ENCODE measurements at regions not wholly inside any gene's neighbourhood (a gene's known extent, or its start where the extent isn't known, plus 50 kb on each side); places are given as distances from the start of the nearest gene placed in this dataset.

DNA sequence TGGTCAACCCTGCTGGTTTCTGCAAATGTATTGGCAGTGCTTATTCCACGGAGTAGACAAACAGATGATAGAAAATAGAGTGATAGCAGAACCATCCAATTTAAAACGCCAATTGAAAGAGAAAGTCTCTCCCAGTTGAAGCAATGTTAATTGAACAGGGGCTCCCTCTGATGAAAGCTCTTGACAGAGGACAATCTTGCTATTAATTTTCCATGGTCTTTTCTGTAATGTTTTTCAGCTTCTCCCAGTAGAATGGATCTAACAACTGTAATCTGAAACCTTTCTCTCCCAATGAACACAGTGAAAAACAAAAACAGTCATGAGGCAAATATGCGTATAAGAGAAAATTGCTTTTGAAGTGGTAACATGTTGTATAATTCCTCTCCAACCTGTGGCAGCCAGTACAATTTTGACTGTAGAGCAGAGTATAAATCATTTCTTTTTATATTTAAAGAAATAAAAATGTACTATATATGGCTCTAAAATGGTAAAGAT lies 225.1 kb upstream of the GALNTL6 start:
- Histone ChIP-seq H3K9me3 (no peaks in the 10 kb centered on the region), H3K27ac (no peak overlapping the region), H3K36me3 (no peaks in the 10 kb centered on the region), H3K4me1 (no peaks in the 10 kb centered on the region), H3K4me3 (no peak overlapping the region), H3K27me3 (no peaks in the 10 kb centered on the region)
- no peak for TF ChIP-seq EP300 (IDR thresholded peaks at IDR 0.05)
- no peak for TF ChIP-seq POLR2AphosphoS5 (IDR thresholded peaks at IDR 0.05)
- TF ChIP-seq, protein P1, sequence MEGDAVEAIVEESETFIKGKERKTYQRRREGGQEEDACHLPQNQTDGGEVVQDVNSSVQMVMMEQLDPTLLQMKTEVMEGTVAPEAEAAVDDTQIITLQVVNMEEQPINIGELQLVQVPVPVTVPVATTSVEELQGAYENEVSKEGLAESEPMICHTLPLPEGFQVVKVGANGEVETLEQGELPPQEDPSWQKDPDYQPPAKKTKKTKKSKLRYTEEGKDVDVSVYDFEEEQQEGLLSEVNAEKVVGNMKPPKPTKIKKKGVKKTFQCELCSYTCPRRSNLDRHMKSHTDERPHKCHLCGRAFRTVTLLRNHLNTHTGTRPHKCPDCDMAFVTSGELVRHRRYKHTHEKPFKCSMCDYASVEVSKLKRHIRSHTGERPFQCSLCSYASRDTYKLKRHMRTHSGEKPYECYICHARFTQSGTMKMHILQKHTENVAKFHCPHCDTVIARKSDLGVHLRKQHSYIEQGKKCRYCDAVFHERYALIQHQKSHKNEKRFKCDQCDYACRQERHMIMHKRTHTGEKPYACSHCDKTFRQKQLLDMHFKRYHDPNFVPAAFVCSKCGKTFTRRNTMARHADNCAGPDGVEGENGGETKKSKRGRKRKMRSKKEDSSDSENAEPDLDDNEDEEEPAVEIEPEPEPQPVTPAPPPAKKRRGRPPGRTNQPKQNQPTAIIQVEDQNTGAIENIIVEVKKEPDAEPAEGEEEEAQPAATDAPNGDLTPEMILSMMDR (IDR thresholded peaks at IDR 0.05), result no peak
- no peak for TF ChIP-seq POLR2A (IDR thresholded peaks at IDR 0.05)
- no peak for ATAC-seq
- WGBS, 2 donors (ENCODE audit: low coverage in 1 of 2), result 61 to 64% methylated on average over 3 of the region's 3 CpGs

DNA sequence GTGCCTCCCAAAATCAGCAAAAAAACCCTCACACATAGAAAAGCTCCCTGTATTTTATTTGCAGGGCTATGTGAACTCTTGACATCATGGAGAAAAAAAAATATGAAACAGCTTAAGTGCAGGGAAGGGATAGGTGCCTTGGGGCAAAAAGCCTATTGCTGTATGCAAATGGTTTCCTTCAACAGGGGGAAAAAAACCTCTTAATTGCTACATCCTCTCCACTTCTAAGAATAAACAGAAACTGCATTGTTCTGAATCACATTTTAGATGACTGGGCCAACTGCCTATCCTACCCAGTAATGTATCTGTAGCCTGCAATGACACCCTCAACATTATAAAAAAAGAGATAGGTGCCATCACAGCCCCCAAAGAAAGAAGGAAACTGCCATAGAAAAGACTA lies 229.4 kb upstream of the GALNTL6 start:
- no peak overlapping the region for H3K27ac ChIP-seq
- no peaks in the 10 kb centered on the region for H3K36me3 ChIP-seq
- H3K4me3 ChIP-seq, result no peak overlapping the region
- ATAC-seq, result no peak
- H3K27me3 ChIP-seq, result no peaks in the 10 kb centered on the region
- TF ChIP-seq POLR2AphosphoS5 (IDR thresholded peaks at IDR 0.05) (no peak), POLR2A (IDR thresholded peaks at IDR 0.05) (no peak), EP300 (IDR thresholded peaks at IDR 0.05) (no peak)
- TF ChIP-seq, protein P1 (IDR thresholded peaks at IDR 0.05), result no peak
- H3K4me1 ChIP-seq, result no peaks in the 10 kb centered on the region
- H3K9me3 ChIP-seq, result no peaks in the 10 kb centered on the region

DNA sequence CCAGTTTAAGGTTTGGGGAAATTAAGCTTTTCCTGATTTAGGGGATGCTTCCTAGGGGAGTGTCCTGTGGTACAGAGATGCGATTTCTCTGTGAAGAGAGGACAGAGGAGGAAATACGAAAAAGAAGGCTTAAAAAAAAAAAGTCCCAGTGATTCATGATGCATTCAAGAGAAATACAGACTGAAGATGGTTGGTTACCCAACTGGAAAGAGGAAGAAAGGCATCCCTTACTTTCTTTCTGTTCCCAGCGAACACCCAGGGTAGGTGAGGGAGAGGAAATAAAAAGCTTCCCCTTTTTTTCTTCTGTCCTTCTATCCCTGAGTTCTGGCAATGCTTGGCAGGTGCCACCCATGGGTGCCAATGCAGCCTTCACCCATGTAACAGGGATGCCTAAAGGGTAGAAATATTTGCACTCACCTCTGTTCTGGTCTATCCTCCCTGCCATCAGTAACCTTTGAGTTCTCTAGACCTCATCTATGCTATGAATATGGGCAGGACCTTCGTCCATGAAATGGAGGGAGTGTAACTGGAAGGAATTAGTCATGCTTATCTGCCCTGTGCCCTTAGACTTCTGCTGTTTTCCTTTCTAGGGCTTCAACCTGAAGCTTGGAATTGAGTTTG lies 230.1 kb upstream of the GALNTL6 start:
- no peaks in the 10 kb centered on the region for H3K36me3 ChIP-seq
- H3K4me3 ChIP-seq, result no peak overlapping the region
- TF ChIP-seq, protein P1 (IDR thresholded peaks at IDR 0.05), result no peak
- TF ChIP-seq POLR2AphosphoS5 (IDR thresholded peaks at IDR 0.05) (no peak), EP300 (IDR thresholded peaks at IDR 0.05) (no peak), POLR2A (IDR thresholded peaks at IDR 0.05) (no peak)
- H3K27me3 ChIP-seq, result no peaks in the 10 kb centered on the region
- no peaks in the 10 kb centered on the region for H3K4me1 ChIP-seq
- H3K27ac ChIP-seq, result no peak overlapping the region
- ATAC-seq, result no peak
- H3K9me3 ChIP-seq, result no peaks in the 10 kb centered on the region
- WGBS, 2 donors (ENCODE audit: low coverage in 1 of 2), result 44 to 83% methylated on average over 4 of the region's 4 CpGs

DNA sequence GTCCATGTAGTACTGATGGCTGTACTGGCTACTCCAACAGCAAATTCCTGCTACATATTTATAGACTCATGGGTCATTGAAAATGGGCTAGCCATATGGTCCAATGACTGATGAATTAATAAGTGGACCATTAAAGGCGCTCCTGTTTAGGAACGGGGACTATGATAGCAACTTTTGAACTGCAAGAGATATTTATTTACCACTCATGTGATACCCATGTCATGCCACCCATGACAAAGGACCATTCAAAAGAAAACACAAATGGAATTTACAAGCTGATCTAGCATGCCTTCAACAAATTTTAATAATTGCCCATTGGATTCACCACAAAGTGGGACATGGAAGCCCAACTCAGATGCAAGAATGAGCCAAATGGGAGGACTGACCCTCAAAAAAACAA lies 240.0 kb upstream of the GALNTL6 start:
- no peaks in the 10 kb centered on the region for H3K27me3 ChIP-seq
- no peak for ATAC-seq
- WGBS, 2 donors (ENCODE audit: low coverage in 1 of 2), result 89 to 100% methylated on average over 2 of the region's 2 CpGs
- TF ChIP-seq, protein P1 (IDR thresholded peaks at IDR 0.05), result no peak
- TF ChIP-seq POLR2A (IDR thresholded peaks at IDR 0.05) (no peak), POLR2AphosphoS5 (IDR thresholded peaks at IDR 0.05) (no peak), EP300 (IDR thresholded peaks at IDR 0.05) (no peak)
- no peak overlapping the region for H3K27ac ChIP-seq
- H3K4me3 ChIP-seq, result no peak overlapping the region
- no peaks in the 10 kb centered on the region for H3K9me3 ChIP-seq
- no peaks in the 10 kb centered on the region for H3K36me3 ChIP-seq
- H3K4me1 ChIP-seq, result no peaks in the 10 kb centered on the region

DNA sequence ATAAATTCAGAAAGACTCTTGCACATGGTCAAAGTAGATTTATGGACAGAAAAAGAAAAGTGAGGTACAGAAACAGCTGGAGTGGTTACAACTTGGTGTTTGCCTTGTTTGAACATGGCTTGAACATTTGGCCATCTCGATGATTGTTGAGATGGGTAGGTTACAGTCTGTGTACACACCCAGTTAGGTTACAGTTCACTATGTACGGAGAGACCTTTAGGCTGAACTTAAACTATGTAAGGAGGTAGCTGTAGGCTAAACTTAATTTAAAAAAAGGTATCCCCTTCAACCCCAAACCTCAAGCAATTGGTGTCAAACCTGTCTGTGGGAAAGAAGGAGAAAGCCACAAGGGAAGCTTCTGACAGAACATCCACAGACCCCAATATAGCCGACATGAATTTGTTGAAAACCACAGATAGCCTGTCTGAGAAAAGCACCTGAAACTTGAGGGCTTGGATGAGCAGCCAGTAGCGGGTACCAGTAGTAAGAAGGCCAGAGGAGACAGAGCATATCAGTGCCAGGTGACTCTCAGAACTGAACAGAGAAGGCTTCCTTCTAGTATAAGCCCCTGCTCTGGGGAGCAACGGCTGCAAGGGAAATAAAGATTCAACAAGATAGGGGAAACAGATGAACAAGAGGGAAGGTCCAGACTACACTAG lies 247.9 kb upstream of the GALNTL6 start:
- ATAC-seq, result no peak
- Histone ChIP-seq H3K4me1 (no peaks in the 10 kb centered on the region), H3K27me3 (no peaks in the 10 kb centered on the region), H3K36me3 (no peaks in the 10 kb centered on the region), H3K4me3 (no peak overlapping the region), H3K9me3 (no peaks in the 10 kb centered on the region), H3K27ac (no peak overlapping the region)
- WGBS, 2 donors (ENCODE audit: low coverage in 1 of 2), result 55 to 58% methylated on average over 4 to 5 of the region's 5 CpGs
- TF ChIP-seq POLR2A (IDR thresholded peaks at IDR 0.05), result no peak
- TF ChIP-seq, protein P1 (IDR thresholded peaks at IDR 0.05), result no peak
- no peak for TF ChIP-seq POLR2AphosphoS5 (IDR thresholded peaks at IDR 0.05)
- TF ChIP-seq EP300 (IDR thresholded peaks at IDR 0.05), result no peak

All from gastroesophageal sphincter (tissue), 4 donors.